ENCODE measurements at regions not wholly inside any gene's neighbourhood (a gene's known extent, or its start where the extent isn't known, plus 50 kb on each side); places are given as distances from the start of the nearest gene placed in this dataset.

- no peak for DNase-seq (ENCODE audit: extremely low read depth, low read depth, low spot score)
Observed at GRCh38 chr6:91298543-91299145, 711.8 kb upstream of the MAP3K7 start.

GRCh38 chr6:91293395-91293794 is 706.5 kb upstream of the MAP3K7 start:
- DNase-seq (ENCODE audit: extremely low read depth, low read depth, low spot score) = no peak

DNA sequence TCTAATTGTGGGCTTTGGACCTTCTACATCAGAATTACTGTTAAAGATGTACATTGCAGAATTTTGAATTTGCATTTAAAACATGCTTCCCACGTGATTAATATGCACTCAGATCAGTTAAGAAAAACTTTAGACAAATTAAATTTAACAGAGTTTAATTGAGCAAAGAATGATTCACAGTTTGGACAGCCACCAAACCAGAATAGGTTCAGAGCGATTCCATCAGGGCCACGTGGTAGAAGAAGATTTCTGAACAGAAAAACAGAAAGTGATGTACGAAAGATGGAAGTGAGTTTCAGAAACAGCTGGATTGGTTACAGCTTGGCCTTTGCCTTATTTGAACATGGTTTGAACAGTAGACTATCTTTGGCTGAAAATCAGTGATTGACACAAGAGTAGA is 704.2 kb upstream of the MAP3K7 start:
- DNase-seq (ENCODE audit: extremely low read depth, low read depth, low spot score) = no peak

GRCh38 chr6:91288741-91289140 is 701.9 kb upstream of the MAP3K7 start:
- DNase-seq (ENCODE audit: extremely low read depth, low read depth, low spot score) = no peak

- no peak for DNase-seq (ENCODE audit: extremely low read depth, low read depth, low spot score)
Observed at GRCh38 chr6:91281901-91282300, 695.0 kb upstream of the MAP3K7 start.

- no peak for DNase-seq (ENCODE audit: extremely low read depth, low read depth, low spot score)
Observed at GRCh38 chr6:91280494-91280830, 693.6 kb upstream of the MAP3K7 start.

GRCh38 chr6:91279740-91280493 is 693.0 kb upstream of the MAP3K7 start:
- DNase-seq (ENCODE audit: extremely low read depth, low read depth, low spot score) = no peak

DNA sequence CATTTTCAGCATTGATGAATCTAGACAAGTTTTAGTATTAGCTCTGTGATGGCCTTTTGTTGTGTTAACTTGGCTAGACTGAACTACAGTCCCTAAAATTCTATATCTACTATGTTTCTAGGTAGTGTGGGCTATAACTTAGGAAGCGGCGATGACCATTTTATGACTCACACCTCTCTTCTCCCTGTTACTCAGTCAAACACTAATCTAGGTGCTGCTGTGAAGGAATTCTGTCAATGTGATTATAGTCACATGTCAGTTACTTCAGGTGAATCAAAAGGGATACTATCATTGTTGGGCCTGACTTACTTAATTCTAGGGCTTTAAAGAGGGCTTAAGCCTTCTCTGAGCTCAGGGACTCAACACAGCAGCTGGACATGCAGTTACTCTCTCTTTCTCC is 691.5 kb upstream of the MAP3K7 start:
- DNase-seq (ENCODE audit: extremely low read depth, low read depth, low spot score) = no peak

DNA sequence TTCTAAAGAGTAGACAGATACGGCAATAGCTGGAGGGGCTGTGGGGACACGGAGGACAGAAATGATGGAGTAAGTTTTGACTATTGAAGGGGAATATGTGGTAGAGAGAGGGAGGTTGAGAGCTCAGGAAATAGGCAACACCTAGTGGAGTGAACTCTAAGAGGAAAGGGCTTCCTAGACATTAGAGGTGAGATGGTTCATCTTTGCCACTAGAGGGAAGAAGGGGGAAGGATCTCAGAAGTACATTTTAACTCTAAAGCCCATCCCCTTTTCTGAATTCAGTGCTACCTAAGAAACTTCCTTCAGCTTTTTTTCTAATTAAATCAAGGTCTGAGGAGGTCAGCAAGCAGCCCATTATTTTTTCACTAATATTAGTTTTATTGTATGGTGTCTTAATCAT is 689.4 kb upstream of the MAP3K7 start:
- no peak for DNase-seq (ENCODE audit: extremely low read depth, low read depth, low spot score)

DNA sequence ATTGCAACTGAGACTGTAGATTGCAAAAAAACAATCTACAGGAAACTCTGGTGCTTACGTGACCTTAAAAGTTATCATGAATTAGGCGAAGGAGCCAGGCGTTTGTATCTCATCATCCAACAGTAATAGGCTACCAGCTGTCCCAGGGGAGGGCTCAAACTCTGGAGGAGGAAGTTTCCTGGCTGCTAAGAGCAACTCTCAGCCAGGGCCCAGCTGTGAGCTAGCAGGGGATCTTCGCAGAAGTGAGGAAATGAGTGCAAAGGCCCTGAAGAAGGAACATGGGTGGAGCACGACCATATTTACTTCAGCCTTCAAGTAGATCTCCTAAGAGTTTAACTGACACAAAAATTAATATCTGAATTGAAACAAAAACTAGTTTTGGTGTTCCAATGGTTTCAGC is 686.9 kb upstream of the MAP3K7 start:
- DNase-seq (ENCODE audit: extremely low read depth, low read depth, low spot score) = no peak

DNA sequence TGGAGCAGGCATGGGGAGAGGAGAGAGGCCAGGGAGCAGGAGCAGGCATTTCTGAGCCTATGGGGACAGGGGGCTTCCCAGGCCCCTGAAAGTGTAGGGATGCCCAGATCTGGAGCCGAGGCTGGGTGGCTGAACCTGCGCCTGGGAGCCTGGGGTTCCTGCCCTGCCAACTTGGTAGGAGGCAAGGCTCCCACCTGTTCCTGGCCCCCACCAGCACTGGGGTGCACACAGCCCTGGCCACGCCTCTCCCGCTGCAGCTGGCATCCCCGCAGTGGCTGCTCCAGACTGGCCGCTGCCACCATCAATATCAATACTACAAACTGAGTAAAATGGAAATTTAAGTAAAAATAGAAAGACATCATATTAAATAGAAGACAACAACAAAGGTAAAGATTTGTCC is 684.9 kb upstream of the MAP3K7 start:
- no peak for DNase-seq (ENCODE audit: extremely low read depth, low read depth, low spot score)

- no peak for DNase-seq (ENCODE audit: extremely low read depth, low read depth, low spot score)
Observed at GRCh38 chr6:91268941-91269340, 682.1 kb upstream of the MAP3K7 start.

- no peak for DNase-seq (ENCODE audit: extremely low read depth, low read depth, low spot score)
Observed at GRCh38 chr6:91267246-91267645, 680.4 kb upstream of the MAP3K7 start.

- no peak for DNase-seq (ENCODE audit: extremely low read depth, low read depth, low spot score)
Observed at GRCh38 chr6:91266156-91266555, 679.3 kb upstream of the MAP3K7 start.

- DNase-seq (ENCODE audit: extremely low read depth, low read depth, low spot score) = no peak
Observed at GRCh38 chr6:91243436-91243835, 656.6 kb upstream of the MAP3K7 start.

- DNase-seq (ENCODE audit: extremely low read depth, low read depth, low spot score) = no peak
Observed at GRCh38 chr6:91242614-91242949, 655.7 kb upstream of the MAP3K7 start.

- DNase-seq (ENCODE audit: extremely low read depth, low read depth, low spot score) = no peak
Observed at GRCh38 chr6:91241946-91242613, 655.2 kb upstream of the MAP3K7 start.

DNA sequence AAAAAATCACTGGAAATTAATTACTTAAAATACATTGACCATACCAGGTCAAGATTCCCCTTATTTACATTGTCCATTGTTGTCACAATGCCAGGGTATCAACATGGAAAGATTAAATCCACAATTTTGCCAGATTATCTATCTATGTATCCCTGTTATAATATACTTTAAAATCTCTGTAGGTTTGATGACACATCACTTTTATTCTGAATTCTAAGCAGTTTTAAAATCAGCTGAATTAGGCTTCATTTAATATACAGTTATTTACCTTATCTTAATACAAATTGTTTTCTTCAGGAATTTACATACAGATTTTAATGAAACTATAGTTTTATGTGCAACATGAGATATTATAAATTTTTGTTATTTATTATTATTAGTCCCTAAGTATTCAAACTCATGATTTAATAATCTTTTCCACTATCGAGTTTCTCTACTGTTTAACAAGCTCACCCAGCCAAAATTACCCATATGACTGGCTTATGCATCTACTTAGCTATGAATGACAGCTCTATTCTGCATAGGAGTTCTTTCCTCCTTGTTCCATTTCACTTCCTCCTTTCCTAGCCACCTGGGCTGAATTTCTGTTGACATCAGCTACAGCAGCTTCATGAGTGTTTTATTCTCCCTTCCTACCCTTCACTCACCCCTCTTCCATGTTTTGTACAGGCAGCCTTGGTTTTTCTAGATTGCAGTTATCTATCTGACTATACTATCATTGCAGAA is 654.2 kb upstream of the MAP3K7 start:
- no peak for DNase-seq (ENCODE audit: extremely low read depth, low read depth, low spot score)

- DNase-seq (ENCODE audit: extremely low read depth, low read depth, low spot score) = no peak
Observed at GRCh38 chr6:91221072-91221720, 634.3 kb upstream of the MAP3K7 start.

DNA sequence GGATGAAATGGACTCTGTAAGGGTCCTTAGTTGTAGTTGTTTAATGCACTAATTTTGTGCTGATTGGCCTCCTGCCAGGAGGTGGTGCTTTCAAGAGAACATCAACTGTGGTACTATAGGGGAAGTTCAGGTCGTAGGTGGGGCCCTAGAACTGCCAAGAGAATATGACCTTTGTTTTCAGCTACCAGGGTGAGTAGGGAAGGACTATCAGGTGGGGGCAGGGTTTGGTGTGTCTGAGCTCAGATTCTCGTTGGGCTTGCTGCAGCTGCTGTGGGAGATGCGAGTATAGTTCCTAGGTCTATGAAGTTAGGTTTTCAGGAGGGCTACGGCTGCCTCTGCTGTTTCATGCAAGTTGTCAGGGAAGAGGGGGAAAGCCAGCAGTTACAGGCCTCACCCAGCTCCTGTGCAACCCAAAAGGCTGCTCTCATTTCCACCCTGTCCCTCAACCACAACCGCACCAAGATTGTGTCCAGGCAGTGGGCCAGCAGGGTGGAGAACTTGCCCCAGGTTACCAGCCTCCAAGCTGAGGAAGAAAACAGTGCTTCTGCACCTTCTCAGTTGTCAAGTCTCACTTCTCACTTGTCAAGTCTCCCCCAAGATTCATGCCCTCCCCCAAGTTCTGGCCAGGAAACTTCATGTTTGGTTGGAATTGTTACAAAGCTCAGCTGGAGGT is 626.5 kb upstream of the MAP3K7 start:
- no peak for DNase-seq (ENCODE audit: extremely low read depth, low read depth, low spot score)
